GM12878 (cell line): ENCODE measurements at regions not wholly inside any gene's neighbourhood (a gene's known extent, or its start where the extent isn't known, plus 50 kb on each side); places are given as distances from the start of the nearest gene placed in this dataset.

Experiments used
- ATAC-seq: fragments of 200-7000 bp; cut with Tn5 transposase; 3 replicates; pipeline ENCODE4 v1.9.1; 2020; ENCODE audit warnings: mild to moderate bottlenecking, moderate library complexity
- BruUV-seq: library from RNA; stranded (reverse); fragments of 400-500 nt; replicated peaks from 2 replicates; lab custom pipeline; 2021; lab: Mats Ljungman, UMichigan
- CTCF ChIA-PET: fragments of 300-600 bp; sonication (Branson Sonifier 250); formaldehyde crosslinking; extraction: SDS; loops from one replicate; lab custom pipeline; 2021; ENCODE audit warnings: inconsistent platforms; lab: Yijun Ruan, JAX
- POLR2A ChIA-PET: fragments of 350-600 bp; formaldehyde crosslinking; extraction: SDS; loops from one replicate; lab custom pipeline; 2021; ENCODE audit warnings: inconsistent platforms; lab: Charles Lee
- RAD21 ChIA-PET: fragments of 300-600 bp; sonication (Branson Sonifier 250); formaldehyde crosslinking; loops from one replicate; lab custom pipeline; 2023; ENCODE audit warnings: antibody characterized with exemption; ENCODE audit not compliant: unreplicated experiment; lab: Charles Lee
- SMC1A ChIA-PET: fragments of 300-600 bp; sonication (Branson Sonifier 250); formaldehyde crosslinking; loops from one replicate; lab custom pipeline; 2023; ENCODE audit not compliant: unreplicated experiment, uncharacterized antibody; lab: Charles Lee
- DNase-seq: peaks from one replicate; pipeline ENCODE4 v3.0.0-alpha.2; 2011; ENCODE audit warnings: low read depth, low spot score
- FAIRE-seq: peaks from 3 replicates; lab custom pipeline; 2011; peaks lifted over from hg19 to GRCh38; lab: Jason Lieb, UNC
- H2AFZ ChIP-seq: 2 replicates; pipeline ENCODE4 v1.6.0; 2011; ENCODE audit warnings: low read depth, low read length, control low read depth; ENCODE audit not compliant: control insufficient read depth
- H3K27ac ChIP-seq: 2 replicates; pipeline ENCODE4 v1.5.1; 2011; ENCODE audit warnings: control low read depth; ENCODE audit not compliant: control insufficient read depth, insufficient read depth
- H3K27me3 ChIP-seq, 2 experiments: replicated peaks in 1 of 2; 2 replicates each; pipeline versions ENCODE4 v1.6.0 to v1.6.1; 2011; ENCODE audit warnings: low read length in 1 of 2; ENCODE audit not compliant: control insufficient read depth in 2 of 2, insufficient read depth in 2 of 2
- H3K36me3 ChIP-seq, 2 experiments: 2 replicates each; pipeline ENCODE4 v1.5.1; 2011; ENCODE audit warnings: low read length in 1 of 2; ENCODE audit not compliant: control insufficient read depth in 2 of 2, insufficient read depth in 2 of 2
- H3K4me1 ChIP-seq: 2 replicates; pipeline ENCODE4 v1.6.1; 2011; ENCODE audit warnings: mild to moderate bottlenecking, low read length, moderate library complexity, mixed read lengths; ENCODE audit not compliant: control insufficient read depth, insufficient read depth
- H3K4me2 ChIP-seq: 2 replicates; pipeline ENCODE4 v1.6.0; 2011; ENCODE audit warnings: control low read depth; ENCODE audit not compliant: control insufficient read depth, insufficient read depth
- H3K4me3 ChIP-seq: fragments of 200-600 bp; sonication (generic); 2 replicates; pipeline ENCODE4 v1.5.1; 2016
- H3K79me2 ChIP-seq: 2 replicates; pipeline ENCODE4 v1.6.0; 2011; ENCODE audit warnings: low read length; ENCODE audit not compliant: control insufficient read depth, insufficient read depth
- H3K9ac ChIP-seq: 2 replicates; pipeline ENCODE4 v1.8.0; 2011; ENCODE audit warnings: low read length, control low read depth, mixed read lengths; ENCODE audit not compliant: control insufficient read depth, insufficient read depth
- H3K9me3 ChIP-seq: replicated peaks from 3 replicates; pipeline ENCODE4 v1.5.1; 2011; ENCODE audit warnings: mild to moderate bottlenecking, low read length; ENCODE audit not compliant: control insufficient read depth, insufficient read depth
- H4K20me1 ChIP-seq: 2 replicates; pipeline ENCODE4 v1.6.0; 2011; ENCODE audit not compliant: control insufficient read depth, insufficient read depth
- ASH2L ChIP-seq: fragments of 300-600, 200-600 bp; sonication (generic); IDR thresholded peaks from 2 replicates; pipeline ENCODE4 v1.6.1; 2017; ENCODE audit warnings: low read depth, mild to moderate bottlenecking, borderline replicate concordance
- CHD4 ChIP-seq: fragments of 200-600 bp; sonication (generic); IDR thresholded peaks from 2 replicates; pipeline ENCODE4 v1.6.1; 2016; ENCODE audit warnings: mild to moderate bottlenecking
- CUX1 ChIP-seq: IDR thresholded peaks from 2 replicates; pipeline ENCODE4 v1.6.1; 2012; ENCODE audit warnings: improper control_type of control experiment, low read depth, low read length; ENCODE audit not compliant: insufficient replicate concordance
- MAX ChIP-seq: IDR thresholded peaks from 2 replicates; pipeline ENCODE4 v1.6.1; 2012; ENCODE audit warnings: low read depth, low read length, improper control_type of control experiment
- NR2C1 ChIP-seq: fragments of 450-650 bp; IDR thresholded peaks from 2 replicates; pipeline ENCODE4 v1.6.1; 2017; ENCODE audit warnings: antibody characterized with exemption, mild to moderate bottlenecking, moderate library complexity
- RB1 ChIP-seq: fragments of 450-650 bp; formaldehyde crosslinking; IDR thresholded peaks from 2 replicates; pipeline ENCODE4 v1.6.1; 2017; ENCODE audit warnings: mild to moderate bottlenecking, borderline replicate concordance
- RELB ChIP-seq: fragments of 450-650 bp; IDR thresholded peaks from 2 replicates; pipeline ENCODE4 v1.6.1; 2017; ENCODE audit warnings: low read depth, mild to moderate bottlenecking, moderate library complexity
- SREBF1 ChIP-seq: IDR thresholded peaks from 2 replicates; pipeline ENCODE4 v1.6.1; 2012; ENCODE audit warnings: mild to moderate bottlenecking, low read length
- YBX1 ChIP-seq: fragments of 450-650 bp; IDR thresholded peaks from 2 replicates; pipeline ENCODE4 v1.6.1; 2016; ENCODE audit warnings: antibody characterized with exemption
- ZBED1 ChIP-seq: IDR thresholded peaks from 2 replicates; pipeline ENCODE4 v1.6.1; 2016; ENCODE audit warnings: borderline replicate concordance
- WGBS: methylation state at CpG from one replicate; pipeline ENCODE4 v1.1.6; 2016; ENCODE audit warnings: low lambda C conversion rate; ENCODE audit not compliant: insufficient replicate concordance, insufficient coverage; ENCODE audit errors: missing lambda C conversion rate; 5-methylcytosine and 5-hydroxymethylcytosine counted together
- in situ Hi-C: fragments of 300-500 bp; cut with MboI; formaldehyde crosslinking; loops from 9 replicates; pipeline ENCODE4 v1.14.3; 2018; ENCODE audit warnings: mixed read lengths
- intact Hi-C: fragments of 100-400 bp; cut with micrococcal nuclease; formaldehyde crosslinking; loops from one replicate; pipeline ENCODE4 v1.14.2; 2022; ENCODE audit not compliant: unreplicated experiment
- TF ChIP-seq, protein P1 (sequence below): IDR thresholded peaks from 2 replicates; pipeline ENCODE4 v1.6.1; 2012; ENCODE audit warnings: low read depth, low read length, improper control_type of control experiment
- TF ChIP-seq, protein P2 (sequence below): fragments of 450-650 bp; formaldehyde crosslinking; IDR thresholded peaks from 2 replicates; pipeline ENCODE4 v1.5.0; 2022; ENCODE audit warnings: mild to moderate bottlenecking, missing genetic modification characterization
- TF ChIP-seq, protein P3 (sequence below): IDR thresholded peaks from 2 replicates; pipeline ENCODE4 v1.6.1; 2011; ENCODE audit warnings: low read depth, mild to moderate bottlenecking, low read length, moderate library complexity, borderline replicate concordance; ENCODE audit errors: extremely low read depth

GRCh38 chr2:113838277-113838676 lies 51.6 kb upstream of the ACTR3 start:
- H2AFZ ChIP-seq, result no peak overlapping the region
- POLR2A ChIA-PET, result no interaction called here
- no peak for ATAC-seq
- intact Hi-C loops, result no loop called here
- BruUV-seq, result no TSS peak
- H3K27me3 ChIP-seq, result no peaks in the 10 kb centered on the region
- no peaks in the 10 kb centered on the region for H3K36me3 ChIP-seq
- in situ Hi-C loops, result no loop called here
- no peak overlapping the region for H3K27ac ChIP-seq
- no peak for FAIRE-seq
- no peaks in the 10 kb centered on the region for H3K4me1 ChIP-seq
- H3K4me3 ChIP-seq, result no peak overlapping the region
- no peaks in the 10 kb centered on the region for H3K9me3 ChIP-seq
- CTCF ChIA-PET, result interaction anchor here (0.5 kb wide), 1 partner anchor 172 kb away, joined by 3 read pairs; no protein-coding TSS in a partner anchor
- 92% methylated on average over 2 of the region's 2 CpGs for WGBS
- RAD21 ChIA-PET, result no interaction called here
- no peaks in the 10 kb centered on the region for H3K79me2 ChIP-seq
- DNase-seq, result no peak
- SMC1A ChIA-PET, result no interaction called here
- no peak overlapping the region for H3K9ac ChIP-seq
- no peaks in the 10 kb centered on the region for H4K20me1 ChIP-seq
- H3K4me2 ChIP-seq, result no peak overlapping the region
- no peak for TF ChIP-seq MAX
- TF ChIP-seq SREBF1, result no peak
- TF ChIP-seq NR2C1, result no peak
- TF ChIP-seq, protein P1, sequence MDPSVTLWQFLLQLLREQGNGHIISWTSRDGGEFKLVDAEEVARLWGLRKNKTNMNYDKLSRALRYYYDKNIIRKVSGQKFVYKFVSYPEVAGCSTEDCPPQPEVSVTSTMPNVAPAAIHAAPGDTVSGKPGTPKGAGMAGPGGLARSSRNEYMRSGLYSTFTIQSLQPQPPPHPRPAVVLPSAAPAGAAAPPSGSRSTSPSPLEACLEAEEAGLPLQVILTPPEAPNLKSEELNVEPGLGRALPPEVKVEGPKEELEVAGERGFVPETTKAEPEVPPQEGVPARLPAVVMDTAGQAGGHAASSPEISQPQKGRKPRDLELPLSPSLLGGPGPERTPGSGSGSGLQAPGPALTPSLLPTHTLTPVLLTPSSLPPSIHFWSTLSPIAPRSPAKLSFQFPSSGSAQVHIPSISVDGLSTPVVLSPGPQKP, result no peak
- TF ChIP-seq CHD4, result no peak
- TF ChIP-seq RB1, result no peak
- no peak for TF ChIP-seq RELB
- TF ChIP-seq YBX1, result no peak
- no peak for TF ChIP-seq ASH2L
- TF ChIP-seq CUX1, result no peak
- TF ChIP-seq, protein P2, sequence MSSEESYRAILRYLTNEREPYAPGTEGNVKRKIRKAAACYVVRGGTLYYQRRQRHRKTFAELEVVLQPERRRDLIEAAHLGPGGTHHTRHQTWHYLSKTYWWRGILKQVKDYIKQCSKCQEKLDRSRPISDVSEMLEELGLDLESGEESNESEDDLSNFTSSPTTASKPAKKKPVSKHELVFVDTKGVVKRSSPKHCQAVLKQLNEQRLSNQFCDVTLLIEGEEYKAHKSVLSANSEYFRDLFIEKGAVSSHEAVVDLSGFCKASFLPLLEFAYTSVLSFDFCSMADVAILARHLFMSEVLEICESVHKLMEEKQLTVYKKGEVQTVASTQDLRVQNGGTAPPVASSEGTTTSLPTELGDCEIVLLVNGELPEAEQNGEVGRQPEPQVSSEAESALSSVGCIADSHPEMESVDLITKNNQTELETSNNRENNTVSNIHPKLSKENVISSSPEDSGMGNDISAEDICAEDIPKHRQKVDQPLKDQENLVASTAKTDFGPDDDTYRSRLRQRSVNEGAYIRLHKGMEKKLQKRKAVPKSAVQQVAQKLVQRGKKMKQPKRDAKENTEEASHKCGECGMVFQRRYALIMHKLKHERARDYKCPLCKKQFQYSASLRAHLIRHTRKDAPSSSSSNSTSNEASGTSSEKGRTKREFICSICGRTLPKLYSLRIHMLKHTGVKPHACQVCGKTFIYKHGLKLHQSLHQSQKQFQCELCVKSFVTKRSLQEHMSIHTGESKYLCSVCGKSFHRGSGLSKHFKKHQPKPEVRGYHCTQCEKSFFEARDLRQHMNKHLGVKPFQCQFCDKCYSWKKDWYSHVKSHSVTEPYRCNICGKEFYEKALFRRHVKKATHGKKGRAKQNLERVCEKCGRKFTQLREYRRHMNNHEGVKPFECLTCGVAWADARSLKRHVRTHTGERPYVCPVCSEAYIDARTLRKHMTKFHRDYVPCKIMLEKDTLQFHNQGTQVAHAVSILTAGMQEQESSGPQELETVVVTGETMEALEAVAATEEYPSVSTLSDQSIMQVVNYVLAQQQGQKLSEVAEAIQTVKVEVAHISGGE (CRISPR knock-in tag), result no peak
- no peak for TF ChIP-seq ZBED1
- TF ChIP-seq, protein P3, sequence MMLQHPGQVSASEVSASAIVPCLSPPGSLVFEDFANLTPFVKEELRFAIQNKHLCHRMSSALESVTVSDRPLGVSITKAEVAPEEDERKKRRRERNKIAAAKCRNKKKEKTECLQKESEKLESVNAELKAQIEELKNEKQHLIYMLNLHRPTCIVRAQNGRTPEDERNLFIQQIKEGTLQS, result no peak
